WTC11 (cell line): ENCODE measurements at regions not wholly inside any gene's neighbourhood (a gene's known extent, or its start where the extent isn't known, plus 50 kb on each side); places are given as distances from the start of the nearest gene placed in this dataset.

ENCODE experiments used
- CTCF ChIP-seq: fragments of 200-600 bp; IDR thresholded peaks from 2 replicates; pipeline ENCODE4 v1.8.0; 2022; ENCODE audit warnings: antibody characterized with exemption
- ESRRA ChIP-seq: sonication (generic); formaldehyde crosslinking; IDR thresholded peaks from 2 replicates; pipeline ENCODE4 v1.8.1; 2022; ENCODE audit warnings: mild to moderate bottlenecking, missing genetic modification reagents, borderline replicate concordance
- FOXJ3 ChIP-seq: sonication (generic); formaldehyde crosslinking; IDR thresholded peaks from 2 replicates; pipeline ENCODE4 v1.9.0; 2021; ENCODE audit warnings: missing genetic modification reagents, mild to moderate bottlenecking, borderline replicate concordance
- JUN ChIP-seq: sonication (generic); formaldehyde crosslinking; IDR thresholded peaks from 2 replicates; pipeline ENCODE4 v1.8.0; 2023; ENCODE audit warnings: mild to moderate bottlenecking, missing genetic modification reagents
- SMAD4 ChIP-seq: sonication (generic); formaldehyde crosslinking; IDR thresholded peaks from 2 replicates; pipeline ENCODE4 v1.8.0; 2022; ENCODE audit warnings: mild to moderate bottlenecking, missing genetic modification reagents
- TCF7 ChIP-seq: sonication (generic); formaldehyde crosslinking; IDR thresholded peaks from 2 replicates; pipeline ENCODE4 v1.8.0; 2022; ENCODE audit warnings: mild to moderate bottlenecking, low read depth, missing genetic modification reagents, moderate library complexity
- TP53 ChIP-seq: sonication (generic); formaldehyde crosslinking; IDR thresholded peaks from 2 replicates; pipeline ENCODE4 v1.8.1; 2023; ENCODE audit warnings: mild to moderate bottlenecking, missing genetic modification reagents
- USF2 ChIP-seq: sonication (generic); formaldehyde crosslinking; IDR thresholded peaks from 2 replicates; pipeline ENCODE4 v1.8.1; 2023; ENCODE audit warnings: mild to moderate bottlenecking, missing genetic modification reagents, moderate library complexity

- no peak for TF ChIP-seq TP53
- TF ChIP-seq ESRRA (CRISPR knock-in tag): no peak
- no peak for TF ChIP-seq CTCF
- no peak for TF ChIP-seq TCF7 (CRISPR knock-in tag)
- TF ChIP-seq FOXJ3 (CRISPR knock-in tag): no peak
- TF ChIP-seq SMAD4 (CRISPR knock-in tag): no peak
- no peak for TF ChIP-seq USF2 (CRISPR knock-in tag)
- no peak for TF ChIP-seq JUN (CRISPR knock-in tag)
Observed at GRCh38 chr2:18057657-18058056, 179.2 kb downstream of the KCNS3 start.
